SK-N-SH treated with all-trans-retinoic acid at 6 μM for 48 hours (cell line): ENCODE measurements at regions not wholly inside any gene's neighbourhood (a gene's known extent, or its start where the extent isn't known, plus 50 kb on each side); places are given as distances from the start of the nearest gene placed in this dataset.

Source experiments
- ESRRG ChIP-seq: fragments of 250-450 bp; sonication (Bioruptor Pico); IDR thresholded peaks from 2 replicates; pipeline ENCODE4 v1.6.1; 2021; ENCODE audit warnings: mild to moderate bottlenecking
- GLIS3 ChIP-seq: fragments of 250-450 bp; sonication (Bioruptor Pico); IDR thresholded peaks from 2 replicates; pipeline ENCODE4 v1.5.0; 2020; ENCODE audit warnings: mild to moderate bottlenecking, moderate library complexity
- PATZ1 ChIP-seq: fragments of 250-450 bp; sonication (Bioruptor Pico); IDR thresholded peaks from 2 replicates; pipeline ENCODE4 v1.8.0; 2020; ENCODE audit warnings: mild to moderate bottlenecking, moderate library complexity, borderline replicate concordance
- POU6F1 ChIP-seq: fragments of 250-450 bp; sonication (Bioruptor Pico); IDR thresholded peaks from 2 replicates; pipeline ENCODE4 v1.8.0; 2021; ENCODE audit warnings: low read depth, mild to moderate bottlenecking, moderate library complexity, borderline replicate concordance
- RARB ChIP-seq: fragments of 250-450 bp; sonication (Bioruptor Pico); IDR thresholded peaks from 2 replicates; pipeline ENCODE4 v1.8.0; 2021; ENCODE audit warnings: mild to moderate bottlenecking, moderate library complexity
- ZFP3 ChIP-seq: fragments of 250-450 bp; sonication (Bioruptor Pico); IDR thresholded peaks from 2 replicates; pipeline ENCODE4 v1.5.0; 2020; ENCODE audit warnings: mild to moderate bottlenecking, moderate library complexity
- ZNF565 ChIP-seq: fragments of 450-650 bp; formaldehyde crosslinking; conservative IDR thresholded peaks from 2 replicates; pipeline ENCODE4 v1.5.0; 2020; ENCODE audit warnings: low read depth, mild to moderate bottlenecking, moderate library complexity
- ZNF70 ChIP-seq: fragments of 450-650 bp; formaldehyde crosslinking; IDR thresholded peaks from 2 replicates; pipeline ENCODE4 v1.5.0; 2020; ENCODE audit warnings: mild to moderate bottlenecking, moderate library complexity
- TF ChIP-seq, protein P1 (sequence below): fragments of 250-450 bp; sonication (Bioruptor Pico); IDR thresholded peaks from 2 replicates; pipeline ENCODE4 v1.5.1; 2020; ENCODE audit warnings: low read depth, mild to moderate bottlenecking, moderate library complexity

- TF ChIP-seq ZNF70: no peak
- no peak for TF ChIP-seq RARB
- no peak for TF ChIP-seq PATZ1 (CRISPR knock-in tag)
- TF ChIP-seq ZFP3 (CRISPR knock-in tag): no peak
- no peak for TF ChIP-seq GLIS3 (CRISPR knock-in tag)
- no peak for TF ChIP-seq ZNF565 (CRISPR knock-in tag)
- TF ChIP-seq, protein P1, sequence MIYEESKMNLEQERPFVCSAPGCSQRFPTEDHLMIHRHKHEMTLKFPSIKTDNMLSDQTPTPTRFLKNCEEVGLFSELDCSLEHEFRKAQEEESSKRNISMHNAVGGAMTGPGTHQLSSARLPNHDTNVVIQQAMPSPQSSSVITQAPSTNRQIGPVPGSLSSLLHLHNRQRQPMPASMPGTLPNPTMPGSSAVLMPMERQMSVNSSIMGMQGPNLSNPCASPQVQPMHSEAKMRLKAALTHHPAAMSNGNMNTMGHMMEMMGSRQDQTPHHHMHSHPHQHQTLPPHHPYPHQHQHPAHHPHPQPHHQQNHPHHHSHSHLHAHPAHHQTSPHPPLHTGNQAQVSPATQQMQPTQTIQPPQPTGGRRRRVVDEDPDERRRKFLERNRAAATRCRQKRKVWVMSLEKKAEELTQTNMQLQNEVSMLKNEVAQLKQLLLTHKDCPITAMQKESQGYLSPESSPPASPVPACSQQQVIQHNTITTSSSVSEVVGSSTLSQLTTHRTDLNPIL (CRISPR knock-in tag): no peak
- TF ChIP-seq ESRRG (CRISPR knock-in tag): no peak
- TF ChIP-seq POU6F1: no peak
Observed at GRCh38 chr6:103280417-103280816, 1579.3 kb downstream of the HACE1 start.
